Uterus (tissue), 3 donors: ENCODE measurements at regions not wholly inside any gene's neighbourhood (a gene's known extent, or its start where the extent isn't known, plus 50 kb on each side); places are given as distances from the start of the nearest gene placed in this dataset.

ENCODE experiments used
- DNase-seq, 2 donors: peaks; one replicate each; pipeline ENCODE4 v3.0.0-alpha.2; 2019 to 2020
- H3K27ac ChIP-seq, 2 donors: fragments of 200-600 bp; sonication (generic); 1 replicate in 1 of 2; 2 replicates in 1 of 2; pipeline ENCODE4 v1.5.1; 2016 to 2018
- H3K27me3 ChIP-seq, 2 donors: fragments of 200-600 bp; sonication (generic); one replicate each; pipeline ENCODE4 v1.5.1; 2018 to 2019; ENCODE audit warnings: control low read depth in 1 of 2
- H3K36me3 ChIP-seq, 2 donors: fragments of 200-600 bp; sonication (generic); one replicate each; pipeline ENCODE4 v1.5.1; 2019; ENCODE audit warnings: control low read depth in 1 of 2
- H3K4me1 ChIP-seq, 2 donors: fragments of 200-600 bp; sonication (generic); one replicate each; pipeline ENCODE4 v1.5.1; 2018 to 2019; ENCODE audit warnings: control low read depth in 1 of 2
- H3K4me3 ChIP-seq, 2 donors: fragments of 200-600 bp; sonication (generic); 1 replicate in 1 of 2; 2 replicates in 1 of 2; pipeline ENCODE4 v1.5.1; 2018 to 2019; ENCODE audit warnings: mild to moderate bottlenecking in 1 of 2
- H3K9me3 ChIP-seq, 2 donors: fragments of 200-600 bp; sonication (generic); one replicate each; pipeline ENCODE4 v1.5.1; 2019; ENCODE audit warnings: control low read depth in 1 of 2
- CTCF ChIP-seq, 4 experiments: fragments of 200-600 bp in 2 of 4; fragments of 450-650 bp in 2 of 4; sonication (generic) in 2 of 4; IDR thresholded peaks; one replicate each; pipeline ENCODE4 v1.5.1; 2016 to 2019; ENCODE audit warnings: antibody characterized with exemption in 4 of 4, mild to moderate bottlenecking in 2 of 4, moderate library complexity in 1 of 4
- POLR2A ChIP-seq, 2 donors: fragments of 450-650 bp; IDR thresholded peaks; one replicate each; pipeline ENCODE4 v1.6.1; 2016; ENCODE audit warnings: antibody characterized with exemption in 2 of 2, mild to moderate bottlenecking in 1 of 2, moderate library complexity in 1 of 2
- intact Hi-C: fragments of 100-400 bp; cut with DNase I; formaldehyde crosslinking; loops from one replicate; pipeline ENCODE4 v1.15.1; 2023; ENCODE audit warnings: low total_unique reads
- donor health status: DM: yes; HTN: yes; CAD: no.

- DNase-seq, result no peak
- H3K4me3 ChIP-seq, result no peak overlapping the region
- no peak overlapping the region for H3K27ac ChIP-seq
- no peaks in the 10 kb centered on the region for H3K36me3 ChIP-seq
- intact Hi-C loops, result no loop called here
- TF ChIP-seq POLR2A (IDR thresholded peaks at IDR 0.05), result no peak
- no peak for TF ChIP-seq CTCF (IDR thresholded peaks at IDR 0.05)
- no peaks in the 10 kb centered on the region for H3K4me1 ChIP-seq
- no peaks in the 10 kb centered on the region for H3K27me3 ChIP-seq
- no peaks in the 10 kb centered on the region for H3K9me3 ChIP-seq
Measured at GRCh38 chr6:139600919-139601475, 226.5 kb upstream of the CITED2 start.

GRCh38 chr6:139600343-139600742, 225.9 kb upstream of the CITED2 start:
- Histone ChIP-seq H3K4me3 (no peak overlapping the region), H3K9me3 (no peaks in the 10 kb centered on the region), H3K36me3 (no peaks in the 10 kb centered on the region), H3K27me3 (no peaks in the 10 kb centered on the region), H3K4me1 (no peaks in the 10 kb centered on the region), H3K27ac (no peak overlapping the region)
- TF ChIP-seq POLR2A (IDR thresholded peaks at IDR 0.05) (no peak), CTCF (IDR thresholded peaks at IDR 0.05) (no peak)
- intact Hi-C loops, result no loop called here
- no peak for DNase-seq

- Histone ChIP-seq H3K27me3 (no peaks in the 10 kb centered on the region), H3K27ac (peak overlapping the region; percentile 80 to 85), H3K36me3 (no peaks in the 10 kb centered on the region), H3K9me3 (no peaks in the 10 kb centered on the region), H3K4me3 (no peak overlapping the region), H3K4me1 (no peaks in the 10 kb centered on the region)
- no peak for TF ChIP-seq POLR2A (IDR thresholded peaks at IDR 0.05)
- no peak for TF ChIP-seq CTCF (IDR thresholded peaks at IDR 0.05)
- intact Hi-C loops, result loop anchor here (10.0 kb wide), 1 partner anchor 223 kb away; the partner anchor contains the start of gene CITED2
- DNase-seq, result peak; percentile 84 to 87
Measured at GRCh38 chr6:139597771-139598755, 223.6 kb upstream of the CITED2 start.

- H3K36me3 ChIP-seq, result no peaks in the 10 kb centered on the region
- peak overlapping the region; percentile 80 to 85 for H3K27ac ChIP-seq
- H3K9me3 ChIP-seq, result no peaks in the 10 kb centered on the region
- TF ChIP-seq POLR2A (IDR thresholded peaks at IDR 0.05) (no peak), CTCF (IDR thresholded peaks at IDR 0.05) (no peak)
- no peak overlapping the region for H3K4me3 ChIP-seq
- no peaks in the 10 kb centered on the region for H3K27me3 ChIP-seq
- H3K4me1 ChIP-seq, result no peaks in the 10 kb centered on the region
- DNase-seq, result no peak
- intact Hi-C loops, result loop anchor here (10.0 kb wide), 1 partner anchor 222 kb away; the partner anchor contains the start of gene CITED2
Measured at GRCh38 chr6:139597087-139597763, 222.8 kb upstream of the CITED2 start.
